GM23338 (cell line): ENCODE measurements at regions not wholly inside any gene's neighbourhood (a gene's known extent, or its start where the extent isn't known, plus 50 kb on each side); places are given as distances from the start of the nearest gene placed in this dataset.

Source experiments
- ATAC-seq: fragments of 200-7000 bp; cut with Tn5 transposase; 3 replicates; pipeline ENCODE4 v1.9.1; 2020
- DNase-seq: peaks from one replicate; pipeline ENCODE4 v3.0.0-alpha.2; 2015; ENCODE audit warnings: low spot score
- H2AFZ ChIP-seq: fragments of 200-600 bp; sonication (generic); 2 replicates; pipeline ENCODE4 v1.8.0; 2016; ENCODE audit warnings: antibody characterized with exemption, mild to moderate bottlenecking, moderate library complexity
- H3F3A ChIP-seq: fragments of 200-600 bp; sonication (generic); replicated peaks from 2 replicates; pipeline ENCODE4 v1.8.0; 2017; ENCODE audit warnings: antibody characterized with exemption, mixed run types, low read depth
- H3K27ac ChIP-seq: fragments of 200-600 bp; sonication (generic); 2 replicates; pipeline ENCODE4 v1.6.1; 2016; ENCODE audit warnings: low read depth
- H3K27me3 ChIP-seq: fragments of 200-600 bp; sonication (generic); 2 replicates; pipeline ENCODE4 v1.8.0; 2016; ENCODE audit warnings: mild to moderate bottlenecking, mixed run types, moderate library complexity; ENCODE audit not compliant: insufficient read depth
- H3K36me3 ChIP-seq: fragments of 200-600 bp; sonication (generic); 2 replicates; pipeline ENCODE4 v1.8.0; 2016; ENCODE audit warnings: mild to moderate bottlenecking; ENCODE audit not compliant: insufficient read depth
- H3K4me1 ChIP-seq: fragments of 200-600 bp; sonication (generic); 2 replicates; pipeline ENCODE4 v1.8.0; 2016; ENCODE audit warnings: mild to moderate bottlenecking, moderate library complexity; ENCODE audit not compliant: insufficient read depth
- H3K4me2 ChIP-seq: fragments of 200-600 bp; sonication (generic); 2 replicates; pipeline ENCODE4 v1.7.1; 2017; ENCODE audit warnings: mixed run types
- H3K4me3 ChIP-seq: fragments of 200-600 bp; sonication (generic); 2 replicates; pipeline ENCODE4 v1.6.1; 2016; ENCODE audit warnings: mixed run types
- H3K79me2 ChIP-seq: fragments of 200-600 bp; sonication (generic); replicated peaks from 2 replicates; pipeline ENCODE4 v1.8.0; 2017; ENCODE audit warnings: mild to moderate bottlenecking; ENCODE audit not compliant: insufficient read depth
- H3K9me2 ChIP-seq: fragments of 200-600 bp; sonication (generic); 2 replicates; pipeline ENCODE4 v1.8.0; 2017; ENCODE audit not compliant: insufficient read depth
- H4K20me1 ChIP-seq: fragments of 200-600 bp; sonication (generic); replicated peaks from 2 replicates; pipeline ENCODE4 v1.8.0; 2017; ENCODE audit warnings: mild to moderate bottlenecking; ENCODE audit not compliant: insufficient read depth
- H3K27ac Mint-ChIP-seq: 2 replicates; pipeline ENCODE4 v1.8.0; 2020; ENCODE audit warnings: inconsistent platforms, mild to moderate bottlenecking, moderate library complexity, mixed read lengths
- H3K27me3 Mint-ChIP-seq: 3 replicates; pipeline ENCODE4 v1.8.0; 2022; ENCODE audit warnings: low read depth, mild to moderate bottlenecking, moderate library complexity, mixed read lengths, inconsistent platforms; ENCODE audit not compliant: insufficient read depth, poor library complexity
- H3K36me3 Mint-ChIP-seq: 3 replicates; pipeline ENCODE4 v1.8.0; 2021; ENCODE audit warnings: low read depth, mild to moderate bottlenecking, inconsistent platforms, moderate library complexity, mixed read lengths
- H3K4me1 Mint-ChIP-seq: 3 replicates; pipeline ENCODE4 v1.8.0; 2020; ENCODE audit warnings: mild to moderate bottlenecking, inconsistent platforms, mixed read lengths
- H3K4me3 Mint-ChIP-seq: 3 replicates; pipeline ENCODE4 v1.8.0; 2021; ENCODE audit warnings: moderate library complexity, mild to moderate bottlenecking, inconsistent platforms, mixed read lengths
- H3K9me3 Mint-ChIP-seq: 3 replicates; pipeline ENCODE4 v1.8.0; 2020; ENCODE audit warnings: moderate library complexity, mild to moderate bottlenecking, inconsistent platforms, mixed read lengths
- CREB1 ChIP-seq: fragments of 250-450 bp; sonication (Bioruptor Pico); IDR thresholded peaks from 2 replicates; pipeline ENCODE4 v1.5.0; 2020; ENCODE audit warnings: low read depth, mild to moderate bottlenecking, moderate library complexity
- EZH2 ChIP-seq: fragments of 200-600 bp; sonication (generic); IDR thresholded peaks from one replicate; pipeline ENCODE4 v1.8.0; 2017; ENCODE audit warnings: antibody characterized with exemption, mild to moderate bottlenecking, low read depth; ENCODE audit not compliant: unreplicated experiment
- JUNB ChIP-seq: IDR thresholded peaks from one replicate; pipeline ENCODE4 v1.6.1; 2016; ENCODE audit warnings: antibody characterized with exemption; ENCODE audit not compliant: unreplicated experiment
- STAT1 ChIP-seq: IDR thresholded peaks from one replicate; pipeline ENCODE4 v1.6.1; 2016; ENCODE audit warnings: antibody characterized with exemption; ENCODE audit not compliant: unreplicated experiment
- ZNF462 ChIP-seq: fragments of 250-450 bp; sonication (Bioruptor Pico); IDR thresholded peaks from 2 replicates; pipeline ENCODE4 v1.5.0; 2020; ENCODE audit warnings: mild to moderate bottlenecking, moderate library complexity
- TF ChIP-seq, protein P1 (sequence below): IDR thresholded peaks from 2 replicates; pipeline ENCODE4 v1.6.1; 2016; ENCODE audit warnings: antibody characterized with exemption
- TF ChIP-seq, protein P2 (sequence below): IDR thresholded peaks from one replicate; pipeline ENCODE4 v1.6.1; 2018; ENCODE audit warnings: antibody characterized with exemption; ENCODE audit not compliant: unreplicated experiment

DNA sequence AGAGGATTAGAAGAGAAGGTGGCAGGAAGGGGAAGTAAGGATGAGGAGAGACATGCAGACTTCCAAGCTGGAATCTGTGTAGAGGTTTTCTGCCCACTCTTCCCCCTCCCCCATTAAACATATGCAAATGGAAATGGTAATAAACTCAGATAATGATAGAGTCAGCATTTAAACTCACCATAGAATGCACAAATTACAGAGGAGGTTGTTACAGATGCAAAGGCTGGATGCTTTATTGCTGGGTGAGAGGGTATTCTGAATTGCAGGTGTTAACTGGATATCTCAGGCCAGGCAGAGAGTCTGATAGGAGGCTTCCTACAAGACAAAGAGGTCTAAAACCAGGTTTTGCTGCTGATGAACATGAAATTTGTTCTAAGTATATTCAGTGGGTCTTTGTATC lies 372.5 kb downstream of the SEC16B start (continued):
- no peak for TF ChIP-seq ZNF462 (CRISPR knock-in tag)
- TF ChIP-seq, protein P1, sequence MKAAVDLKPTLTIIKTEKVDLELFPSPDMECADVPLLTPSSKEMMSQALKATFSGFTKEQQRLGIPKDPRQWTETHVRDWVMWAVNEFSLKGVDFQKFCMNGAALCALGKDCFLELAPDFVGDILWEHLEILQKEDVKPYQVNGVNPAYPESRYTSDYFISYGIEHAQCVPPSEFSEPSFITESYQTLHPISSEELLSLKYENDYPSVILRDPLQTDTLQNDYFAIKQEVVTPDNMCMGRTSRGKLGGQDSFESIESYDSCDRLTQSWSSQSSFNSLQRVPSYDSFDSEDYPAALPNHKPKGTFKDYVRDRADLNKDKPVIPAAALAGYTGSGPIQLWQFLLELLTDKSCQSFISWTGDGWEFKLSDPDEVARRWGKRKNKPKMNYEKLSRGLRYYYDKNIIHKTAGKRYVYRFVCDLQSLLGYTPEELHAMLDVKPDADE, result no peak

DNA sequence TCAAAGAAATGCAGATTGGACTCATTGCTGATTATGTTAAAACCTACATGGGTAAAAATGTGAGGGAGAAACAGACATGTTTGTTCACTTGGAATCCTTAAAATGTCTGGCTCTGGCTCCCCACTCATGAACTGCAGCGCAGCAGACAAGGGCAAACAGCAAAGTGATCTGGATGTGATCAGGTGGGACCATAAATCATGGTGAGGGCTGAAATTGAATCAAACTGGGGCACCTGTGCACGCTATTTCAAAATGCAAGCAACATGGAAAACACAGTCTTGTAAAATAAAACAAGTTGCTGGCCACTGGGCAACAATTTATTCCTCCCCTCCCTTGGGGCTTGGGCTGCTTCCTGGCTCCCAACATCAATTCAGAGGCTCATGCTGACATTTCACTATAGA lies 373.4 kb downstream of the SEC16B start:
- Mint-ChIP-seq H3K27ac (no peak overlapping the region), H3K27me3 (no peaks in the 10 kb centered on the region), H3K4me3 (no peak overlapping the region), H3K9me3 (no peaks in the 10 kb centered on the region), H3K4me1 (peaks cover 19% of the 10 kb centered on the region), H3K36me3 (no peaks in the 10 kb centered on the region)
- H3K27ac ChIP-seq, result no peak overlapping the region
- DNase-seq (no peak), ATAC-seq (no peak)
- H3K79me2 ChIP-seq, result no peaks in the 10 kb centered on the region
- no peak overlapping the region for H3K4me2 ChIP-seq
- peaks cover 13% of the 10 kb centered on the region; the same call in 1 of the 2 replicates for H3K4me1 ChIP-seq
- H3K27me3 ChIP-seq, result no peaks in the 10 kb centered on the region
- H2AFZ ChIP-seq, result no peak overlapping the region
- H4K20me1 ChIP-seq, result no peaks in the 10 kb centered on the region
- no peaks in the 10 kb centered on the region for H3K36me3 ChIP-seq
- H3F3A ChIP-seq, result no peaks in the 10 kb centered on the region
- H3K9me2 ChIP-seq, result no peaks in the 10 kb centered on the region
- no peak overlapping the region for H3K4me3 ChIP-seq
- TF ChIP-seq, protein P2, sequence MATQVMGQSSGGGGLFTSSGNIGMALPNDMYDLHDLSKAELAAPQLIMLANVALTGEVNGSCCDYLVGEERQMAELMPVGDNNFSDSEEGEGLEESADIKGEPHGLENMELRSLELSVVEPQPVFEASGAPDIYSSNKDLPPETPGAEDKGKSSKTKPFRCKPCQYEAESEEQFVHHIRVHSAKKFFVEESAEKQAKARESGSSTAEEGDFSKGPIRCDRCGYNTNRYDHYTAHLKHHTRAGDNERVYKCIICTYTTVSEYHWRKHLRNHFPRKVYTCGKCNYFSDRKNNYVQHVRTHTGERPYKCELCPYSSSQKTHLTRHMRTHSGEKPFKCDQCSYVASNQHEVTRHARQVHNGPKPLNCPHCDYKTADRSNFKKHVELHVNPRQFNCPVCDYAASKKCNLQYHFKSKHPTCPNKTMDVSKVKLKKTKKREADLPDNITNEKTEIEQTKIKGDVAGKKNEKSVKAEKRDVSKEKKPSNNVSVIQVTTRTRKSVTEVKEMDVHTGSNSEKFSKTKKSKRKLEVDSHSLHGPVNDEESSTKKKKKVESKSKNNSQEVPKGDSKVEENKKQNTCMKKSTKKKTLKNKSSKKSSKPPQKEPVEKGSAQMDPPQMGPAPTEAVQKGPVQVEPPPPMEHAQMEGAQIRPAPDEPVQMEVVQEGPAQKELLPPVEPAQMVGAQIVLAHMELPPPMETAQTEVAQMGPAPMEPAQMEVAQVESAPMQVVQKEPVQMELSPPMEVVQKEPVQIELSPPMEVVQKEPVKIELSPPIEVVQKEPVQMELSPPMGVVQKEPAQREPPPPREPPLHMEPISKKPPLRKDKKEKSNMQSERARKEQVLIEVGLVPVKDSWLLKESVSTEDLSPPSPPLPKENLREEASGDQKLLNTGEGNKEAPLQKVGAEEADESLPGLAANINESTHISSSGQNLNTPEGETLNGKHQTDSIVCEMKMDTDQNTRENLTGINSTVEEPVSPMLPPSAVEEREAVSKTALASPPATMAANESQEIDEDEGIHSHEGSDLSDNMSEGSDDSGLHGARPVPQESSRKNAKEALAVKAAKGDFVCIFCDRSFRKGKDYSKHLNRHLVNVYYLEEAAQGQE, result no peak
- TF ChIP-seq CREB1 (no peak), STAT1 (no peak), EZH2 (no peak), JUNB (no peak)
